Right atrium auricular region (tissue), 2 donors: ENCODE measurements at regions not wholly inside any gene's neighbourhood (a gene's known extent, or its start where the extent isn't known, plus 50 kb on each side); places are given as distances from the start of the nearest gene placed in this dataset.

ENCODE experiments used
- DNase-seq: peaks from one replicate; pipeline ENCODE4 v3.0.0-alpha.2; 2019; ENCODE audit warnings: low spot score
- H3K27ac ChIP-seq, 2 donors: fragments of 200-600 bp; sonication (generic); 1 replicate in 1 of 2; 2 replicates in 1 of 2; pipeline ENCODE4 v1.5.1; 2016 to 2019
- H3K27me3 ChIP-seq, 2 donors: fragments of 200-600 bp; sonication (generic); one replicate each; pipeline versions ENCODE4 v1.5.1 to v1.6.0; 2017 to 2019
- H3K36me3 ChIP-seq: fragments of 200-600 bp; sonication (generic); one replicate; pipeline ENCODE4 v1.5.1; 2016
- H3K4me1 ChIP-seq, 2 donors: fragments of 200-600 bp; sonication (generic); one replicate each; pipeline versions ENCODE4 v1.5.1 to v1.6.0; 2017 to 2019
- H3K4me3 ChIP-seq, 2 donors: fragments of 200-600 bp; sonication (generic); 1 replicate in 1 of 2; 2 replicates in 1 of 2; pipeline ENCODE4 v1.5.1; 2017 to 2019; ENCODE audit warnings: mild to moderate bottlenecking in 1 of 2, moderate library complexity in 1 of 2
- H3K9me3 ChIP-seq, 2 donors: fragments of 200-600 bp; sonication (generic); one replicate each; pipeline ENCODE4 v1.5.1; 2019
- TF ChIP-seq, protein P1 (sequence below), 2 donors: fragments of 200-600 bp; sonication (generic); IDR thresholded peaks; one replicate each; pipeline ENCODE4 v1.5.1; 2019; ENCODE audit warnings: antibody characterized with exemption in 2 of 2

- H3K27ac ChIP-seq = no peak overlapping the region
- TF ChIP-seq, protein P1, sequence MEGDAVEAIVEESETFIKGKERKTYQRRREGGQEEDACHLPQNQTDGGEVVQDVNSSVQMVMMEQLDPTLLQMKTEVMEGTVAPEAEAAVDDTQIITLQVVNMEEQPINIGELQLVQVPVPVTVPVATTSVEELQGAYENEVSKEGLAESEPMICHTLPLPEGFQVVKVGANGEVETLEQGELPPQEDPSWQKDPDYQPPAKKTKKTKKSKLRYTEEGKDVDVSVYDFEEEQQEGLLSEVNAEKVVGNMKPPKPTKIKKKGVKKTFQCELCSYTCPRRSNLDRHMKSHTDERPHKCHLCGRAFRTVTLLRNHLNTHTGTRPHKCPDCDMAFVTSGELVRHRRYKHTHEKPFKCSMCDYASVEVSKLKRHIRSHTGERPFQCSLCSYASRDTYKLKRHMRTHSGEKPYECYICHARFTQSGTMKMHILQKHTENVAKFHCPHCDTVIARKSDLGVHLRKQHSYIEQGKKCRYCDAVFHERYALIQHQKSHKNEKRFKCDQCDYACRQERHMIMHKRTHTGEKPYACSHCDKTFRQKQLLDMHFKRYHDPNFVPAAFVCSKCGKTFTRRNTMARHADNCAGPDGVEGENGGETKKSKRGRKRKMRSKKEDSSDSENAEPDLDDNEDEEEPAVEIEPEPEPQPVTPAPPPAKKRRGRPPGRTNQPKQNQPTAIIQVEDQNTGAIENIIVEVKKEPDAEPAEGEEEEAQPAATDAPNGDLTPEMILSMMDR (IDR thresholded peaks at IDR 0.05) = no peak
- H3K36me3 ChIP-seq = no peaks in the 10 kb centered on the region
- no peaks in the 10 kb centered on the region for H3K4me1 ChIP-seq
- DNase-seq = no peak
- H3K27me3 ChIP-seq = no peaks in the 10 kb centered on the region
- H3K4me3 ChIP-seq = no peak overlapping the region
- peaks cover 0 to 11% of the 10 kb centered on the region in 2 donors for H3K9me3 ChIP-seq
These were observed 434.9 kb upstream of the RUNX1 start for GRCh38 chr21:35484032-35484431.

DNA sequence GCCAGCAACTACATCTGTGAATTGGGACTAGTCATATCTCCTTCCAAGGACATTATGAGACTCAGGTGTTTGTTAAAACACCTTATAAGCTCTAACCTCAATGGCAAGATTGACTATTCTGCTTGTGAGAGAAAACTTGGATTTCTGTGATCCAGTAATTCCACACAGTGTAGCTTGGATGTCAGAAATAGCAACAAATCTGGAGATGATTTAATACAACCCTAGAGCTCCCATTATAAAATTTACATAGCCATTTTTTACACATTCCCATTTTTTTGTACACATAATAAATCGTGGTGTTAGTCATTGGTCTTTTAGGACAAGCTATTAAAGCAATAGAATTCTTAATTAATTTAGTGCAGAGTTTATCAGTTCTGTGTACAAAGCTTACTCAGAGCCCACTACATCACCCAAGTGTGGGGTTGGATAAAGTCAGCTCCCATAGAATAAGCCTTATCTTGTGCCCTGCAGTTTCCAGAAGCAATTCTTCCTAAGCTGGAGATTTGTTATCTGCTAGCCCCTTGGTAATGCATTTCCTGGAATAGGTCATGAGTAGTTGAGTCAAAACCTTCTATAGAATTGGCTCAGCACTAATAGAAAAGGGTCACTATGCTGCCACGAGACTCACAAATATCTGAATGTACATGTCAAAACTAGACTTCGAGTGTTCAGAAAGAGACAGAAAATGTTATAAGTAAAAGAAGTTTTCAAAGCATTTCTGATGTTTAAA, 434.0 kb upstream of the RUNX1 start:
- no peaks in the 10 kb centered on the region for H3K36me3 ChIP-seq
- no peak overlapping the region for H3K27ac ChIP-seq
- TF ChIP-seq, protein P1 (IDR thresholded peaks at IDR 0.05) = no peak

GRCh38 chr21:35482096-35482495, 433.0 kb upstream of the RUNX1 start:
- H3K36me3 ChIP-seq = no peaks in the 10 kb centered on the region
- H3K9me3 ChIP-seq = peaks cover 0 to 11% of the 10 kb centered on the region in 2 donors
- DNase-seq = no peak
- H3K4me1 ChIP-seq = no peaks in the 10 kb centered on the region
- no peak overlapping the region for H3K4me3 ChIP-seq
- TF ChIP-seq, protein P1 (IDR thresholded peaks at IDR 0.05) = no peak
- no peaks in the 10 kb centered on the region for H3K27me3 ChIP-seq
- no peak overlapping the region for H3K27ac ChIP-seq

More for the DNA sequence above, 434.0 kb upstream of the RUNX1 start:
- Histone ChIP-seq H3K9me3 (peaks cover 0 to 11% of the 10 kb centered on the region in 2 donors), H3K4me1 (no peaks in the 10 kb centered on the region), H3K27me3 (no peaks in the 10 kb centered on the region), H3K4me3 (no peak overlapping the region)
- DNase-seq = no peak

DNA sequence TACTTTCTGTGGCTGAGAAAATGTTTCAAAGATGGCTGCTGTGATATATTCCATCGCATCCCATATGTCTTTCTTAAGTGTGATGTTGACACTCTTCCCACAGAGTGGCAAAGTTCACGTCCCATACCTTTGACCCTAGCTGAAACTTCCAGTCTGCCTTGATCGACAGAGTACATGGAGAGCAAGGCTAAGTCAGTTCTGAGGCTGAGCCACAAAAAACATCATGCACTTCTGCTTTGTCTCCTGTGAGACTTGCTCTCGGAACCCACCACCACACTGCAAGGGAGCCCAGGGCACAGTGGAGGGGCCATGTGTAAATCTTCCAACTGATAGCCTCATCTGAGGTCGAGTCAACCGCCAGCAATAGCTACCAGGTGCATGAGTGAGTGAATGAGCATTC, 431.9 kb upstream of the RUNX1 start:
- no peak overlapping the region for H3K27ac ChIP-seq
- no peaks in the 10 kb centered on the region for H3K27me3 ChIP-seq
- no peaks in the 10 kb centered on the region for H3K36me3 ChIP-seq
- no peak overlapping the region for H3K4me3 ChIP-seq
- no peaks in the 10 kb centered on the region for H3K4me1 ChIP-seq
- TF ChIP-seq, protein P1 (IDR thresholded peaks at IDR 0.05) = no peak
- DNase-seq = no peak
- peaks cover 0 to 11% of the 10 kb centered on the region in 2 donors for H3K9me3 ChIP-seq

GRCh38 chr21:35479529-35479928, 430.4 kb upstream of the RUNX1 start:
- TF ChIP-seq, protein P1 (IDR thresholded peaks at IDR 0.05) = no peak
- H3K9me3 ChIP-seq = peaks cover 0 to 11% of the 10 kb centered on the region in 2 donors
- no peak overlapping the region for H3K4me3 ChIP-seq
- no peaks in the 10 kb centered on the region for H3K27me3 ChIP-seq
- no peak overlapping the region for H3K27ac ChIP-seq
- H3K36me3 ChIP-seq = no peaks in the 10 kb centered on the region
- DNase-seq = no peak
- no peaks in the 10 kb centered on the region for H3K4me1 ChIP-seq

- no peak overlapping the region for H3K27ac ChIP-seq
- DNase-seq = no peak
- TF ChIP-seq, protein P1 (IDR thresholded peaks at IDR 0.05) = no peak
These were observed 430.0 kb upstream of the RUNX1 start for GRCh38 chr21:35479065-35479448.

More at GRCh38 chr21:35479065-35479448, 430.0 kb upstream of the RUNX1 start:
- no peak overlapping the region for H3K4me3 ChIP-seq
- H3K4me1 ChIP-seq = no peaks in the 10 kb centered on the region
- H3K9me3 ChIP-seq = peaks cover 0 to 11% of the 10 kb centered on the region in 2 donors
- H3K36me3 ChIP-seq = no peaks in the 10 kb centered on the region
- no peaks in the 10 kb centered on the region for H3K27me3 ChIP-seq
